HFF-Myc (cell line): ENCODE measurements at regions not wholly inside any gene's neighbourhood (a gene's known extent, or its start where the extent isn't known, plus 50 kb on each side); places are given as distances from the start of the nearest gene placed in this dataset.
"Not testable (repeated sequence)": the region's sequence is repeated elsewhere in the genome, so short reads cannot be mapped to it uniquely, and the experiment has no call there.

Source experiments
- DNase-seq: peaks from one replicate; pipeline ENCODE4 v3.0.0-alpha.2; 2011; ENCODE audit warnings: low read depth; ENCODE audit errors: extremely low read depth
- H3K4me3 ChIP-seq: replicated peaks from 2 replicates; pipeline ENCODE4 v1.5.1; 2011; ENCODE audit warnings: low read depth, mild to moderate bottlenecking, control low read depth, low read length
- TF ChIP-seq, protein P1 (sequence below): IDR thresholded peaks from 2 replicates; pipeline ENCODE4 v1.5.1; 2012; ENCODE audit warnings: mild to moderate bottlenecking, low read depth, low read length, control low read depth; ENCODE audit errors: missing control alignments

DNA sequence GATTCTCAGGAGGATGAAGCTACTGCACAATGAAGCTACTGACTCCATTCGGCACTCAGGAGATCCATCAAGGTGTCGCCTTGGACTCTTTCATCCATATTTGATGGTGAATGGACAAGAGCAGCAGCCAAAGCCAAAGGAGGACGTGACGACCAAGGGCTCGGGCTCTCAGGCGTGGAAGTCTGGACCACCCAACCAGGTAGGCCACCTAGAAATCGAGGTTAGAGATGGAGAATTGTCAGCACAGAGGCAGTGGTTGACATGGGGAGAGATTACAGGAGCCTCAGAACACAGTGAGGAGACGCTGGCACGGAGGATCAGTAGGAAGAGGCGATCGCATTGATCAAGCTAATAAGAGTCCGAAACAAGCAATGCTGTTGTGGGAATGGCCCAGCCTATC is 240.5 kb upstream of the ID2 start:
- no peak overlapping the region for H3K4me3 ChIP-seq
- TF ChIP-seq, protein P1, sequence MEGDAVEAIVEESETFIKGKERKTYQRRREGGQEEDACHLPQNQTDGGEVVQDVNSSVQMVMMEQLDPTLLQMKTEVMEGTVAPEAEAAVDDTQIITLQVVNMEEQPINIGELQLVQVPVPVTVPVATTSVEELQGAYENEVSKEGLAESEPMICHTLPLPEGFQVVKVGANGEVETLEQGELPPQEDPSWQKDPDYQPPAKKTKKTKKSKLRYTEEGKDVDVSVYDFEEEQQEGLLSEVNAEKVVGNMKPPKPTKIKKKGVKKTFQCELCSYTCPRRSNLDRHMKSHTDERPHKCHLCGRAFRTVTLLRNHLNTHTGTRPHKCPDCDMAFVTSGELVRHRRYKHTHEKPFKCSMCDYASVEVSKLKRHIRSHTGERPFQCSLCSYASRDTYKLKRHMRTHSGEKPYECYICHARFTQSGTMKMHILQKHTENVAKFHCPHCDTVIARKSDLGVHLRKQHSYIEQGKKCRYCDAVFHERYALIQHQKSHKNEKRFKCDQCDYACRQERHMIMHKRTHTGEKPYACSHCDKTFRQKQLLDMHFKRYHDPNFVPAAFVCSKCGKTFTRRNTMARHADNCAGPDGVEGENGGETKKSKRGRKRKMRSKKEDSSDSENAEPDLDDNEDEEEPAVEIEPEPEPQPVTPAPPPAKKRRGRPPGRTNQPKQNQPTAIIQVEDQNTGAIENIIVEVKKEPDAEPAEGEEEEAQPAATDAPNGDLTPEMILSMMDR, result no peak
- DNase-seq, result no peak

GRCh38 chr2:8441986-8442385 is 239.9 kb upstream of the ID2 start:
- no peak overlapping the region for H3K4me3 ChIP-seq
- DNase-seq, result no peak
- TF ChIP-seq, protein P1, result no peak

GRCh38 chr2:8442833-8443486 is 238.9 kb upstream of the ID2 start:
- DNase-seq, result no peak
- TF ChIP-seq, protein P1, result no peak
- H3K4me3 ChIP-seq, result no peak overlapping the region

DNA sequence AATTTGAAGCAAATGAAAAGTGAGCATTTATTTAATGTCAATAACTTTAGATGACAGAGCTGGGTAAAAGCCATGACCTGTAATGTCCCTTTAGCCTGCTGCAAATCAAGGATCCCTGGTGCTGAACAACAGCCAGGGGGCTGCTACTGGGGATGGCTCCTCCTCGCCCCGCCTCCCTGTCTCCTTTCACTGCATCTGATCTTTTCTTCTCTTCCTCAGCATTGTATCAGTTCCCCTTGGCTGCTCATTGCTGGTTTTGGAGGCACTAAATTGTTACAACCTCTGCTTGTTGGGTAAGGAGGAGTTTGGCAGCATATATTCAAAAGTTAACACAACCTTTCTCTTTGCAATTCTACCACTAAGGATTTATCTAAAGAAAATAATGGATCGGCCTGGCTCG is 236.3 kb upstream of the ID2 start:
- TF ChIP-seq, protein P1, result no peak
- DNase-seq, result no peak

GRCh38 chr2:8446751-8447150 is 235.1 kb upstream of the ID2 start:
- not testable (repeated sequence) for H3K4me3 ChIP-seq, DNase-seq

More for the DNA sequence above, 236.3 kb upstream of the ID2 start:
- H3K4me3 ChIP-seq, result no peak overlapping the region

DNA sequence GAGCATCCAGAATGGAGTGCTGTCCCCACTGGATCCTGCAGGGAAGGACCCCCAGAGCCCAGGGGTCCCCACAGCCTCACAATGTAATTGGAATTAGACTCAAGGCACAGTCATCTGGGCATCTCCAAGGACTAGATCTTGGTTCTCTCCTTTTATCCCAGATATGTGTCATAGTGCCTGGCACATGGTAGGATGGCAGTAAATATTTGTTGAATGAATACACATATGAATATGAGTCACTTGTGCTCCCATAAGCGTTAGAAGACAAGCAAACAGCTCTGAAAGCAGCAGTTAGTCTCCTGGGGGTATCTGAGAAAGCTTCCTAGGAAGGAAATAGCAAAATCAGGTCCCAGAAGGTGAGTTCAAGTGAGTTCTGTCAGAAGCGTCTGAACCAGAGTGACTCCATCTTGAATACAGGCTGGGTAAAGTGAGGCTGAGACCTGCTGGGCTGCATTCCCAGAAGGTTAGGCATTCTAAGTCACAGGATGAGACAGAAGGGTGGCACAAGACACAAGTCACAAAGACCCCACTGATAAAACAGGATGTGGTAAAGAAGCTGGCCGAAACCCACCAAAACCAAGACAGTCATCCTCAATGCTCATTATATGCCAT is 234.1 kb upstream of the ID2 start:
- H3K4me3 ChIP-seq, result no peak overlapping the region
- TF ChIP-seq, protein P1, result no peak
- no peak for DNase-seq

GRCh38 chr2:8448824-8449556 is 232.9 kb upstream of the ID2 start:
- H3K4me3 ChIP-seq, result no peak overlapping the region
- DNase-seq, result no peak
- TF ChIP-seq, protein P1, result no peak
